ENCODE measurements at regions not wholly inside any gene's neighbourhood (a gene's known extent, or its start where the extent isn't known, plus 50 kb on each side); places are given as distances from the start of the nearest gene placed in this dataset.

GRCh38 chr17:77306790-77307478, 166.2 kb downstream of the SEC14L1 start:
- DNase-seq (ENCODE audit: low read depth in 2 of 3, low spot score in 1 of 3): no peak

GRCh38 chr17:77307479-77308198, 166.9 kb downstream of the SEC14L1 start:
- no peak for DNase-seq (ENCODE audit: low read depth in 2 of 3, low spot score in 1 of 3)

- DNase-seq (ENCODE audit: low read depth in 2 of 3, low spot score in 1 of 3): no peak
These were observed 168.3 kb downstream of the SEC14L1 start for GRCh38 chr17:77308861-77309726.

- no peak for DNase-seq (ENCODE audit: low read depth in 2 of 3, low spot score in 1 of 3)
These were observed 169.6 kb downstream of the SEC14L1 start for GRCh38 chr17:77310336-77310735.

GRCh38 chr17:77311371-77311981, 170.7 kb downstream of the SEC14L1 start:
- no peak for DNase-seq (ENCODE audit: low read depth in 2 of 3, low spot score in 1 of 3)

GRCh38 chr17:77312061-77312701, 171.4 kb downstream of the SEC14L1 start:
- DNase-seq (ENCODE audit: low read depth in 2 of 3, low spot score in 1 of 3): no peak

GRCh38 chr17:77312786-77313599, 172.2 kb downstream of the SEC14L1 start:
- no peak for DNase-seq (ENCODE audit: low read depth in 2 of 3, low spot score in 1 of 3)

- no peak for DNase-seq (ENCODE audit: low read depth in 2 of 3, low spot score in 1 of 3)
These were observed 173.1 kb downstream of the SEC14L1 start for GRCh38 chr17:77313831-77314230.

- DNase-seq (ENCODE audit: low read depth in 2 of 3, low spot score in 1 of 3): no peak
These were observed 173.8 kb downstream of the SEC14L1 start for GRCh38 chr17:77314601-77315000.

- DNase-seq (ENCODE audit: low read depth in 2 of 3, low spot score in 1 of 3): no peak
These were observed 174.2 kb downstream of the SEC14L1 start for GRCh38 chr17:77315010-77315409.

- DNase-seq (ENCODE audit: low read depth in 2 of 3, low spot score in 1 of 3): no peak
These were observed 174.9 kb downstream of the SEC14L1 start for GRCh38 chr17:77315551-77316190.

- no peak for DNase-seq (ENCODE audit: low read depth in 2 of 3, low spot score in 1 of 3)
These were observed 175.4 kb downstream of the SEC14L1 start for GRCh38 chr17:77316191-77316641.

- DNase-seq (ENCODE audit: low read depth in 2 of 3, low spot score in 1 of 3): no peak
These were observed 175.9 kb downstream of the SEC14L1 start for GRCh38 chr17:77316651-77317050.

- no peak for DNase-seq (ENCODE audit: low read depth in 2 of 3, low spot score in 1 of 3)
These were observed 176.5 kb downstream of the SEC14L1 start for GRCh38 chr17:77317091-77317750.

GRCh38 chr17:77318021-77318420, 177.3 kb downstream of the SEC14L1 start:
- no peak for DNase-seq (ENCODE audit: low read depth in 2 of 3, low spot score in 1 of 3)

GRCh38 chr17:77318491-77319210, 177.9 kb downstream of the SEC14L1 start:
- no peak for DNase-seq (ENCODE audit: low read depth in 2 of 3, low spot score in 1 of 3)

GRCh38 chr17:77319211-77320043, 178.7 kb downstream of the SEC14L1 start:
- peak in 2 of 3 donors; percentile 59 to 69 for DNase-seq (ENCODE audit: low read depth in 2 of 3, low spot score in 1 of 3)
